Erythroblast (primary cell): ENCODE measurements at regions not wholly inside any gene's neighbourhood (a gene's known extent, or its start where the extent isn't known, plus 50 kb on each side); places are given as distances from the start of the nearest gene placed in this dataset.

ENCODE experiments used
- DNase-seq, 2 experiments: peaks; one replicate each; lab custom pipeline; 2025; lab: John Stamatoyannopoulos, UW
- GATA1 ChIP-seq: IDR thresholded peaks from 2 replicates; pipeline ENCODE4 v1.6.1; 2011; ENCODE audit warnings: low read depth, mild to moderate bottlenecking, control low read depth, low read length, moderate library complexity
- POLR2A ChIP-seq: IDR thresholded peaks from 2 replicates; pipeline ENCODE4 v1.6.1; 2011; ENCODE audit warnings: mild to moderate bottlenecking, low read length

DNA sequence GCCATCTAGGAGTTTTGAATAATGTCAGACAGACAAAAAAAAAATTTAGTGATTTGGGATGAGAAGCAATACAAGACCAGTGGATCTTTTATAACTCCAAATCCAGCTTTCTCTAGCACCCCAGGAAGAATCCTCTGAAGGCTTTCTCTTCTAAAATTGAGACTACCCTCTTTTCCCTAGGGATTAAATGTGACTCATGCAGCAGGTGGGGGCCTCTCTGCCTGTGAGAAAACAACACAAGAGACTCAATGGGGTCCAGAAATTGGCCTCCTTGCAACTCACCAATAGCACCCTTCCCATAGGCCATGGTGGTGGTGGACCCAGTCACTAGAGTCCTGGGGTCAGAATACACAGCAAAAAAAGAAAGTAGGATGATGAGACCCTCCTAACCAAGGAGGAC lies 120.3 kb upstream of the ATP1A1 start:
- TF ChIP-seq GATA1 (no peak), POLR2A (no peak)
- no peak for DNase-seq

DNA sequence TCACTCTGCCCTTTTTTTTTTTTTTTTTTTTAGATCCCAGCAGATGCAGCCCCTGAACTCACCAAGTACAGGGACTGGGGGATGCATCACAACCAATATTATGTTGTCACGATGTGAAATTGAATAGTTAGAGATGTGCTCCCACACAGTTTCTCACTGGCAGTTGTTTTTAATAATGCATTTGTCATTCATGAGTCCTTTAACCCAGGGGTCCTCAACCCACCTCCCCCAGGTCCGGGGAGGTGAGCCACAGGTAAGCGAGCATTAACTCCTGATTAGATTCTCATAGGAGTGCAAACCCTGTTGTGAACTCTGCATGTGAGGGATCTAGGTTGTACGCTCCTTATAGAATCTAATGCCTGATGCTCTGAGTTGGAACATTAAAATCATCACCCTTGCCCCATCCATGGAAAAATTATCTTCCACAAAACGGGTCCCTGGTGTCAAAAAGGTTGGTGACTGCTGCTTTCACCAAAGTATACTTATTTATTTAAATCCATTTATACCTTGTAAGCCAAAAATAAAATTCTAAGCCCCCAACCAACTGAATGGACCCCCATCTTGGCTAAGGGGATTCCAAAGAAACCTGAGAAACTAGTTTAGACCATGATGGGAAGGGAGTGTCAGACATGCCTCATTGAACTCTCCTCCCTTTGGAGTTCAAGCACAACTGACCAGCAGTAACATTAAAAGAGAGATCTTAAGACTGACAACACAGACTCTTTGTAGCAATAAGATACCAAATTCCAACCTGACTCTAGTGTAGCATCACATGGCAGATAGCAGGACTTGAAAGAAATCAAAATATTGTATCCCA lies 119.3 kb upstream of the ATP1A1 start:
- no peak for DNase-seq
- TF ChIP-seq GATA1 = no peak
- no peak for TF ChIP-seq POLR2A

DNA sequence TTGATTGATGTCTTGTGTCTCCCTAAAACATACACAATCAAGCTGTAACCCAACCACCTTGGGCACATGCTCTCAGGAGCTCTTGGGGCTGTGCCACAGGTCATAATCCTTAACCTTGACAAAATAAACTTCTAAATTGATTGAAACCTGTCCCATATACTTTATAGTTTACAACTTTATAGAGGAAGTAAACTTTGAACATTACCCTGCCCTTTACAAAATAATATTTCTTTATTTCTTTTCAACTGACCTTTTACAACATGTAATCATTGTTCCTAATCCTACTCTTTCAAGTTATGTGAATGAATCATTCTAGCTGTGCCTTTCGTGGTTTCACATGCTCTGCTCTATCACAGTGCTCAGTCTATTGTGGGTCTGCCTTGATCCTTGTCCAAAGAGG lies 118.3 kb upstream of the ATP1A1 start:
- TF ChIP-seq GATA1 = no peak
- TF ChIP-seq POLR2A = no peak
- DNase-seq = no peak

DNA sequence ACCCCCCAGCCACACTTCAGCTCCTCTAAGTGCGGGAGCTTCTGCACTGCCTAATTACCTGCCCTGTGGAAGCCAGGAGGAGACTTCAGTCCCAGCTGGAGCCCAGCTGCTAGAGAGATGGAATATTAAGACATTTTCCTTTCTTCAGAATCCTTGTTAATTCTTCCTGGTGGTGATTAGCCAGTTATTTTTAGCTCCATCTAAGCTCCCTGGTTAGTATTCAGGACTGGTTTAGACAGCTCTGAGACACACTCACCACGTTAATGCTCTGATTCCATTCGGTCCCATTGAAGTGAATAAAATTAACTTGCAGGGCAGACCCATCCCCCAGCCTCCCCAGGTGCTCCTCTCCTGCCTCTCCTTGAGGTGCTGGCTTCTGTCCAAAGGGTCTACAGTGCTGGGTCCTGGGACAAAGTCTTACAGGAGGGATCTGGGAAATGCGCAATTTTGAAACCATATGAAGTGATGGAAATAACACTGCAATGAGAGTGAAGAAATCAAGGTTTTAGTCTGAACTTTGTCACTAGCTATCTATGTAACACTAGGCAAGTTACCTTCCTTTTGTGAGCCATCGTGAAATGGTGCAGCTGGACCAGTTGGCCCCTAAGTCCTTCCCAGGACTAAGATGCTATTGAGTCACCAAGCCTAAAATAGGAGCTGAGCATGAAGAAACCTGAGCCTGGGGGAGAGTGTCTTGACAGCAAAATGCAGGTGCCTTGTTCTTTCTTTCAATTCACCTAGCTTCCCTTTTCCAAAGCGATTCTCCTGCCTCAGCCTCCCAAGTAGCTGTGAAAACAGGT lies 117.4 kb upstream of the ATP1A1 start:
- no peak for TF ChIP-seq GATA1
- no peak for TF ChIP-seq POLR2A
- no peak for DNase-seq

DNA sequence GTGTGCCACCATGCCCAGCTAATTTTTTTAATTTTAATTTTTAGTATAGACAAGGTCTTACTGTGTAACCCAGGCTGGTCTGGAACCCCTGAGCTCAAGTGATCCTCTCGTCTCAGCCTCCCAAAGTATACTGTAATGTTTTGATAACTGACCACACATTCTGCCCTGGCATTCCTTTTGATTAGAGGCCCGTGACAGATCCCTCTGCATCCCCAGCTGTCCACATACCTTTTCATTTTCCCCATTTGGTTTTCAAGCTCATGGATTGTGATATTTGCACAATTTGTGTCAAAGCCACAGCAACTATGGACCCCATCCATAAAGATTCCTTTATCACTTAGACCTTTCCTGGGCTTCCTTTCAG lies 116.8 kb upstream of the ATP1A1 start:
- DNase-seq = no peak
- TF ChIP-seq GATA1 = no peak
- TF ChIP-seq POLR2A = no peak

DNA sequence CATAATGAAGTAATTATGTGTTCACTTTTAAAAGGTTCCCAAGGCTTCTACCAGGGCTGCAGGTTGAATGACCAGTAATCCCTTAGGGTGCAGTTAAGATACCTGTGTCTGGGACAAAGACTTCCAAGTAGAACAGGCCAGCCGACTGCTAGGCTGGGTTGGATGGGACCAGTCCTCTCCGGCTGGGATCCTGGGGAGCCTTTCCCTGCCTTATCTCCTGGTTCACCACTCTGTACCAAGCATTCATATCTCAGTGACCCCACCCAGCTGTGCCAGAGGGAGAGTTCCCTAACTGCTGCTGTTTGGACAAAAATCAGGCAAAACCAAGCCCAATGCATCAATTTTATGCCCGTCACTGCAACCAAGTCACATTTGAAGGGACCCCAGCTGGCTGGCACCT lies 116.2 kb upstream of the ATP1A1 start:
- no peak for TF ChIP-seq GATA1
- TF ChIP-seq POLR2A = no peak
- DNase-seq = no peak

DNA sequence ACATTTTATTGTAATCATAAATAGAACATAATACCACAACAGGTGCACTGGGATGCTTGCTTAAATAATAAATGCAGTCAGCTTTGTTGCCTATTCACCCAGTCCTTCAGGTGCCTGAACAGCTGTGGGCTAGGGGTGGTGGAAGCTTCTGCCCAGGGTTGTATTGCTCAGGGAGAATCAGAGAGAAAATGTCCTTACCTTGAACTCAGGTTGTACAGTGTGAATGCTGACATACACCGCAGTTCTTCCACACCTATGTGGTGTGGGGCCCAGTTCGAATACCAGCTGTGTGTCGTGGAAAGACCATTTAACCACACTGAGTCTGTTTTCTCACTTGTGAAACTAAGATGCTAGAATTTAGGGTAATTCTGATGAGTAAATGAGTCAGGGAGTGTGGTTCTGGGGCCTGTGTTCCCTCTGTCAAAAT lies 115.7 kb upstream of the ATP1A1 start:
- TF ChIP-seq POLR2A (no peak), GATA1 (no peak)
- no peak for DNase-seq

DNA sequence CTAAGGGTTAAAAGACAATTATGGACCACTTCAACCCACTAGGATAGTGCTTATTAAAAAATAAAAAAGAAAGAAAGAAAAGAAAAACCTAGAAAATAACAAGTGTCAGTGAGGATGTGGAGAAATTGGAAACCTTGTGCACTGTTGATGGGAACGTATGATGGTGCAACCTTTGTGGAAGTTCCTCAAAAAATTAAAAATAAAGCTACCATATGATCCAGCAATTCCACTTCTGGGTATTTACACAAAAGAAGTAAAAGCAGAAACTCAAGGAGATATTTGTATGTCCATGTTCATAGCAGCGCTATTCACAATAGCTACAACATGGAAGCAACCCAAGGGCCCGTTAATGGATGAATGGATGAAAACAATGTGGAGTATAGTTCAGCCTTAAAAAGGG lies 115.2 kb upstream of the ATP1A1 start:
- TF ChIP-seq POLR2A = no peak
- TF ChIP-seq GATA1 = no peak
- no peak for DNase-seq

DNA sequence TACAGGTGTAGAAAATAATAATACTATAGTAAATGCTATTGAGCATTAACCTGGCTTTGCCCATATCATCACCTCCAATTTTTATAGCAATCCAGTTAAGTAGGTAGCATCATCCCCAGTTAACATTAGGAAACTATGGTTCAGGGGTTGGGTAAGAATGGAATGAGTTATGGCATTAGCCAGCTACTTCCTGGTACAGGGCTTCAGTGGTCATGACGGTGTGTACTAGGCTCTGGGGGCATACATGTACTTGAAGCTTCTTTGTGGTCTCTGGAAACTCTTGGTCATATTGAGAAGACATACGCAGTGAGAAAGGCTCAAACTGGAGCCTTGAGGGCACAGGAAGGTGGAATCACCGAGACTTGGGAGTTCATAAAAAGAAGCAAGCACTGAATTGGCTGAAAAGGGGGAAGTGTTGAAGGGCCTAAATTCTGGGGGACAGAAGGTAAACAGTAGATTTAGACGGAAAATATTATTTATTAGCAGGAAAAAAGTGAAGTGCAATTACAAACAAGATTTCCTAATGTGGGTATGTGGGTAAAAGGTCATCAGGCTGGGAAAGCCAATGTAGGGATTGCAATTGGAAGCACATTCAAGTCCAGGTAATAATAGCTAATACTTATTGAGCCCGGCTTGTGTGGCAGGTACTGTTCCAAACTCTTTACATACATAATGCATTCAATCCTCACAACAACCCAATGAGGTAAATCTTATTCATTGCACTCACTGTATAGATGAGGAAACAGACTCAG lies 114.2 kb upstream of the ATP1A1 start:
- DNase-seq = no peak
- TF ChIP-seq POLR2A (no peak), GATA1 (no peak)

DNA sequence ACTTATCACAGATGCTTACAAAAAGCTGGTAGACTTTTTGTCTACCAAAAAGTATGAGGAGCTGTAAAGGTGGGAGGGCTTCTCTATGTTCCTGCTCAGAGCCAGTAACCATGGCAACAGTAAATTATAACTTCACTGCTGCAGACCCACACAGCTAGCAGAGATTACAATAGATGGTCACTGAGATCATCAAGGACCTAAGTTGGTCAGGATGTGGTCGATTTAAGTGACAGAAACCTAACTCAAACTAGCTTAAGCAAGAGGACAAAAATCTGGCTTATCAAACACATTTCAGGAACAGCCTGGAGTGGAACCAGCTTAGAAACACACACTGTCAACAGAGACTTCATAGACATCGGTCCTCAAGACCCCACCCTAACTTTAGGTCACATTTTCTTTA lies 113.4 kb upstream of the ATP1A1 start:
- DNase-seq = no peak
- no peak for TF ChIP-seq GATA1
- no peak for TF ChIP-seq POLR2A

DNA sequence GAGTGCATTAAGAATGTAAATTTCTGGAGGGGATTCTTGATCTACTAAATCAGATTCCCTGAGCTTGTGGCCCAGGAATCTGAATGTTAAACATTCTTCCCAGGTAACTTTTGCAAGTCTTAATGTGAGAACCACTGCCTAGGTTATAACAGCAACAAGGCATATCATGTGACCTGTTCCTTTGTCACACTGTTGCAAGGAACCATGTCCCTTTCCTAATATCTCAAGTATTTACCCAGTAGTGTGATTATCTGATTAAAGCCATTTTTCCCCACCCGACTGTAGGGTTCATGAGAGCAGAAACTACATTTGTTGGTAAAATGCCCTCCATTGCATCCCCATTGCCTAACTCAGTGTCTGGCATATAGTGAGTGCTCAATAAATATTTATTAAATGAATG lies 112.9 kb upstream of the ATP1A1 start:
- no peak for DNase-seq
- TF ChIP-seq GATA1 = no peak

DNA sequence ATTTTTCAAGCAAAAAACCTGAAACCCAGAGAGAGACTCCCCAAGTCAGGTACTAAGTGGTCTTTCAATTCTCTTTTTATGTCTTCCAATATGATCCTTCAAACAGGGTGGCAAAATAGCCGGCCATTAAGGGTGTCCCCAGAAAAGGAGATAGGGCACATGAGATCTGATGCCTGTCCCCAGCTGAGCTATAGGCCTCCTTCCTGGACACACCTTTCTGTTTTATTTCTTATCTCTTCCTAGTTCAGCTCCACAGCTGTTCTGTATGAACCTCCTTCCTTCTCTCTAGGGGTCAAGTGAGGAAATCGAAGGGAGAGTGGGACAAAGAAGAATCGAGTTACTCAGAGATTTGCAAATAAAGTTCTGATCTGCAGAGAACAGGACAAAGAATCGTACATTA lies 112.4 kb upstream of the ATP1A1 start:
- TF ChIP-seq POLR2A = no peak
- TF ChIP-seq GATA1 = no peak

DNA sequence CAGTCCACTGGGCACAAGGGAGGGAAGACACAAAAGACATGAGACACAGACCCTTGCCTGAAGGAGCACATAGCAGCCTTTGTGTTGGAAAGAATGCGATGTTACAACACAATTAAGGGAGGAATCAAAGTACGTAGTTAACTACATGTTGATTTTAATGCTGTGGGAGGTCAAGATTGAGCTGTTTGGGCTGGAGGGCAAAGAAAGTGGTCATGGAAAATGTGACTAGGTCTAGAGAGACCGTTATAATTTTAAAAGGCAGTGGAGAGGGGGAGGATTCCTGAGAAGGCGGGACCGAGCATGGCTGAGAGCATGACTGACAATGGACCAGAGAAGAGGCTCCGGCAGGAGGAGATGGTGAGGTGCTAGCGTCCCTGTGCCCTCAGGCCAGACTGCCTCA lies 111.8 kb upstream of the ATP1A1 start:
- TF ChIP-seq GATA1 = no peak
- no peak for TF ChIP-seq POLR2A
- no peak for DNase-seq

More for the DNA sequence above, 112.4 kb upstream of the ATP1A1 start:
- no peak for DNase-seq

DNA sequence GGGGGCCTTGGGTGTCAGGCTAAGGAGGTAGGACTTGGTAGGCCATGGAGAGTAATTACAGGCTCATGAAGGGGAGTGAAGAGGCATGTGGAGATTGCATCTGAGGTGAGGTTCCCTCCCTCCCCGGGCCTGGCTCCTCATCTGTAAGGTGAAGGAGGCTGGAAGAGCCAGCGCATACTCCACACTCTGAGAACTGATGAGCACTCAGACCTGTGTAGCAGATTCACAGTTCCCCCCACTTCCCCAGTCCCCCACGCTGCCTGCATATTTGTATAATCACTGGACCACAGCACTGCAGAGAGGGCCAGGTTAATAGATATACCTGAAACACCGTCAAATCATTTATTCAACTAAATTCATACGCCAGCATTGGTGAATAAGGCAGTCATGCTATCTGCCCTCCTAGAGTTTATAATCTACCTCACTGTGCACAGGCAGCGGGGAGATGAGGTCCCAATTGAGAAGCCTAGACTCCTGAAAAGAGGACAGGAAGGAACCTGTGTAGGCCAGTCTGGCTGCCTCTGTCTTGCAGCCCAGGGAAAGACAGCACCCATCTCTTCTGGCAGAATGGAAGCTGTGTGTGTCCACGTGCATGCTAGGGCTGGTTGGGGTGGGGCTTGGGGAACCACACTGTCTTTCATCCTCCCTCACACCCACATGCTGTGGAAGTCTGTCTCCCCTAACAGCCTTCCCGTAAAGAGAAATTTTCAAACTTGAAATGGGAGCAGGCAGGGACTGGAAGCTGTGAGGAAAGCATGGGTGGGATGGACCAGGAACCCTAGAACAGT lies 110.6 kb upstream of the ATP1A1 start:
- no peak for DNase-seq
- TF ChIP-seq GATA1 = no peak
- no peak for TF ChIP-seq POLR2A
